ENCODE measurements at regions not wholly inside any gene's neighbourhood (a gene's known extent, or its start where the extent isn't known, plus 50 kb on each side); places are given as distances from the start of the nearest gene placed in this dataset.

GRCh38 chr7:157087646-157088045 lies 51.1 kb upstream of the UBE3C start:
- TF ChIP-seq CTCF (IDR thresholded peaks at IDR 0.05) (no peak), EZH2 (IDR thresholded peaks at IDR 0.05) (no peak), EZH2phosphoT487 (IDR thresholded peaks at IDR 0.05) (no peak)

All from neural progenitor cell (in vitro differentiated cells).